BE2C (cell line): ENCODE measurements at regions not wholly inside any gene's neighbourhood (a gene's known extent, or its start where the extent isn't known, plus 50 kb on each side); places are given as distances from the start of the nearest gene placed in this dataset.
"Not testable (repeated sequence)": the region's sequence is repeated elsewhere in the genome, so short reads cannot be mapped to it uniquely, and the experiment has no call there.

Experiments
- DNase-seq: peaks from one replicate; pipeline ENCODE4 v3.0.0-alpha.2; 2020
- H3K27me3 ChIP-seq: fragments of 250-450 bp; sonication (Bioruptor Pico); 2 replicates; pipeline ENCODE4 v1.5.1; 2020; ENCODE audit warnings: mild to moderate bottlenecking
- H3K36me3 ChIP-seq: fragments of 250-450 bp; sonication (Bioruptor Pico); 2 replicates; pipeline ENCODE4 v1.5.1; 2020; ENCODE audit warnings: mild to moderate bottlenecking
- H3K4me1 ChIP-seq: fragments of 250-450 bp; sonication (Bioruptor Pico); 2 replicates; pipeline ENCODE4 v1.5.1; 2020
- H3K4me3 ChIP-seq: 2 replicates; pipeline ENCODE4 v1.5.1; 2011; ENCODE audit warnings: low read depth, low read length
- H3K9me3 ChIP-seq: fragments of 250-450 bp; sonication (Bioruptor Pico); 2 replicates; pipeline ENCODE4 v1.5.1; 2020
- CTCF ChIP-seq: IDR thresholded peaks from 2 replicates; pipeline ENCODE4 v1.5.1; 2012; ENCODE audit warnings: mild to moderate bottlenecking, low read depth, low read length

GRCh38 chr9:78902051-78902450, 605.1 kb downstream of the PSAT1 start:
- no peak for TF ChIP-seq CTCF
- no peaks in the 10 kb centered on the region for H3K36me3 ChIP-seq
- no peaks in the 10 kb centered on the region for H3K27me3 ChIP-seq
- H3K4me3 ChIP-seq: no peak overlapping the region
- DNase-seq: no peak
- H3K9me3 ChIP-seq: no peaks in the 10 kb centered on the region
- no peaks in the 10 kb centered on the region; the same call in 1 of the 2 replicates for H3K4me1 ChIP-seq

GRCh38 chr9:78903581-78903980, 606.7 kb downstream of the PSAT1 start:
- Histone ChIP-seq H3K36me3 (no peaks in the 10 kb centered on the region), H3K27me3 (no peaks in the 10 kb centered on the region), H3K4me1 (no peaks in the 10 kb centered on the region; the same call in 1 of the 2 replicates), H3K9me3 (no peaks in the 10 kb centered on the region), H3K4me3 (no peak overlapping the region)
- TF ChIP-seq CTCF: no peak
- DNase-seq: no peak

DNA sequence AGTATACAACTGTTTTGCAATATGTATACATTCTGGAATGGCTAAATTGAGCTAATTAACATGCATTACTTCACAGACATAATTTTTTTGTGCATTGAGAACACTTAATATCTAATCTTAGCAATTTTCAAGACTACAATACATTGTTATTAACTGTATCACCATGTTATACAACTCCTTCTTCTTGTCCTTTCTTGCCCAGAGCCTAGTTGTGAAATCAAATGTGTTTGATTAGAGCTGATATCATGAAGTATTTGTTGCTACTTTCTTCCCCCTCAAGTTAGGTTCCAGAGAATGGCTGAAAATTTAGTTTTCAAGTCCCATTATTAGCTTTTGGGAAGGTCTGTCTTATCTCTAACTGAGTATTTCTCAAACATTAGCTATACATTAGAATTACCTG, 607.8 kb downstream of the PSAT1 start:
- TF ChIP-seq CTCF: no peak
- no peaks in the 10 kb centered on the region; the same call in 1 of the 2 replicates for H3K9me3 ChIP-seq
- H3K27me3 ChIP-seq: no peaks in the 10 kb centered on the region
- no peak for DNase-seq
- H3K4me3 ChIP-seq: no peak overlapping the region
- H3K4me1 ChIP-seq: no peaks in the 10 kb centered on the region; the same call in 1 of the 2 replicates
- no peaks in the 10 kb centered on the region for H3K36me3 ChIP-seq

GRCh38 chr9:78905387-78905786, 608.5 kb downstream of the PSAT1 start:
- H3K9me3 ChIP-seq: no peaks in the 10 kb centered on the region; the same call in 1 of the 2 replicates
- no peak for TF ChIP-seq CTCF
- H3K27me3 ChIP-seq: no peaks in the 10 kb centered on the region
- DNase-seq: no peak
- H3K36me3 ChIP-seq: no peaks in the 10 kb centered on the region
- H3K4me3 ChIP-seq: no peak overlapping the region
- H3K4me1 ChIP-seq: no peaks in the 10 kb centered on the region; the same call in 1 of the 2 replicates

- H3K4me1 ChIP-seq: no peaks in the 10 kb centered on the region; the same call in 1 of the 2 replicates
- H3K36me3 ChIP-seq: no peaks in the 10 kb centered on the region
- no peak for TF ChIP-seq CTCF
- no peak for DNase-seq
- no peaks in the 10 kb centered on the region for H3K27me3 ChIP-seq
- H3K4me3 ChIP-seq: no peak overlapping the region
- H3K9me3 ChIP-seq: no peaks in the 10 kb centered on the region; the same call in 1 of the 2 replicates
Measured at GRCh38 chr9:78905986-78906755, 609.2 kb downstream of the PSAT1 start.

DNA sequence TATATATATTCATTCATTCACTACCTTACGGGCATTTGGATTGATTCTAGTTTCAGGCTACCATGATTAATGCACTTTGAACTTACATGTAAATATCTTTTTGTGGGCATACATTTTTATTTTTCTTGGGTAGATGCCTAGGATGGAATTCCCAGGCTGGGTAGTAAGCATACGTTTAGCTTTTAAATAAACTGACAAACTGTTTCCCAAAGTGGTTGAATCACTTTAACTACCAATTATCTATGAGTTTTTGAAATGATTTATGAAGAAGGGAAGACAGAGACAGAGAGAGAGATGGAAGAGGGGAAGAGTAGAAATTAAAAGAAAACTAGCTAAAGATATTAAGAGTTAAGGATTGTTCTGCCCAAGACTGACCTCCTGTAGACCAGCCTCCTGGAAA, 612.6 kb downstream of the PSAT1 start:
- DNase-seq: no peak
- no peak overlapping the region for H3K4me3 ChIP-seq
- no peaks in the 10 kb centered on the region for H3K27me3 ChIP-seq
- no peak for TF ChIP-seq CTCF
- no peaks in the 10 kb centered on the region; the same call in 1 of the 2 replicates for H3K9me3 ChIP-seq
- H3K36me3 ChIP-seq: no peaks in the 10 kb centered on the region
- H3K4me1 ChIP-seq: no peaks in the 10 kb centered on the region; the same call in 1 of the 2 replicates

- H3K9me3 ChIP-seq, H3K4me1 ChIP-seq, H3K36me3 ChIP-seq, H3K4me3 ChIP-seq, DNase-seq, H3K27me3 ChIP-seq: not testable (repeated sequence)
Measured at GRCh38 chr9:78916884-78917283, 620.0 kb downstream of the PSAT1 start.
